ENCODE measurements at regions not wholly inside any gene's neighbourhood (a gene's known extent, or its start where the extent isn't known, plus 50 kb on each side); places are given as distances from the start of the nearest gene placed in this dataset.

- in situ Hi-C loops (cut with MboI; ENCODE audit: low pct_unique_long_range_greater_than_20kb, low sequenced_read_pairs, unreplicated experiment), result no loop called here
- DNase-seq (ENCODE audit: low spot score), result no peak
- no peak for TF ChIP-seq CTCF (IDR thresholded peaks at IDR 0.05; ENCODE audit: extremely low read depth, insufficient read depth, missing control alignments)
Observed at GRCh38 chr7:52249741-52250140, 785.7 kb upstream of the POM121L12 start.

GRCh38 chr7:52247518-52247917 is 787.9 kb upstream of the POM121L12 start:
- in situ Hi-C loops (cut with MboI; ENCODE audit: low pct_unique_long_range_greater_than_20kb, low sequenced_read_pairs, unreplicated experiment), result no loop called here
- no peak for DNase-seq (ENCODE audit: low spot score)
- no peak for TF ChIP-seq CTCF (IDR thresholded peaks at IDR 0.05; ENCODE audit: extremely low read depth, insufficient read depth, missing control alignments)

GRCh38 chr7:52243685-52244084 is 791.7 kb upstream of the POM121L12 start:
- in situ Hi-C loops (cut with MboI; ENCODE audit: low pct_unique_long_range_greater_than_20kb, low sequenced_read_pairs, unreplicated experiment), result no loop called here
- TF ChIP-seq CTCF (IDR thresholded peaks at IDR 0.05; ENCODE audit: extremely low read depth, insufficient read depth, missing control alignments), result no peak
- DNase-seq (ENCODE audit: low spot score), result no peak

GRCh38 chr7:52233248-52233647 is 802.2 kb upstream of the POM121L12 start:
- in situ Hi-C loops (cut with MboI; ENCODE audit: low pct_unique_long_range_greater_than_20kb, low sequenced_read_pairs, unreplicated experiment), result no loop called here
- TF ChIP-seq CTCF (IDR thresholded peaks at IDR 0.05; ENCODE audit: extremely low read depth, insufficient read depth, missing control alignments), result no peak
- DNase-seq (ENCODE audit: low spot score), result no peak

- TF ChIP-seq CTCF (IDR thresholded peaks at IDR 0.05; ENCODE audit: extremely low read depth, insufficient read depth, missing control alignments), result no peak
- in situ Hi-C loops (cut with MboI; ENCODE audit: low pct_unique_long_range_greater_than_20kb, low sequenced_read_pairs, unreplicated experiment), result no loop called here
- no peak for DNase-seq (ENCODE audit: low spot score)
Observed at GRCh38 chr7:52211930-52212329, 823.5 kb upstream of the POM121L12 start.

GRCh38 chr7:52209614-52210013 is 825.8 kb upstream of the POM121L12 start:
- in situ Hi-C loops (cut with MboI; ENCODE audit: low pct_unique_long_range_greater_than_20kb, low sequenced_read_pairs, unreplicated experiment), result no loop called here
- DNase-seq (ENCODE audit: low spot score), result no peak
- no peak for TF ChIP-seq CTCF (IDR thresholded peaks at IDR 0.05; ENCODE audit: extremely low read depth, insufficient read depth, missing control alignments)

GRCh38 chr7:52197221-52197620 is 838.2 kb upstream of the POM121L12 start:
- DNase-seq (ENCODE audit: low spot score), result no peak
- in situ Hi-C loops (cut with MboI; ENCODE audit: low pct_unique_long_range_greater_than_20kb, low sequenced_read_pairs, unreplicated experiment), result no loop called here
- no peak for TF ChIP-seq CTCF (IDR thresholded peaks at IDR 0.05; ENCODE audit: extremely low read depth, insufficient read depth, missing control alignments)
